ENCODE measurements at regions not wholly inside any gene's neighbourhood (a gene's known extent, or its start where the extent isn't known, plus 50 kb on each side); places are given as distances from the start of the nearest gene placed in this dataset.

- no peak for DNase-seq (ENCODE audit: low spot score)
- in situ Hi-C loops (cut with HindIII; ENCODE audit: low sequenced_read_pairs), result no loop called here
These were observed 418.2 kb downstream of the CDK5RAP2 start for GRCh38 chr9:120161776-120162175.

GRCh38 chr9:120158221-120158620 lies 421.7 kb downstream of the CDK5RAP2 start:
- in situ Hi-C loops (cut with HindIII; ENCODE audit: low sequenced_read_pairs), result no loop called here
- no peak for DNase-seq (ENCODE audit: low spot score)

GRCh38 chr9:120156376-120156775 lies 423.6 kb downstream of the CDK5RAP2 start:
- in situ Hi-C loops (cut with HindIII; ENCODE audit: low sequenced_read_pairs), result no loop called here
- DNase-seq (ENCODE audit: low spot score), result no peak

- peak; percentile 3 for DNase-seq (ENCODE audit: low spot score)
- in situ Hi-C loops (cut with HindIII; ENCODE audit: low sequenced_read_pairs), result no loop called here
These were observed 426.7 kb downstream of the CDK5RAP2 start for GRCh38 chr9:120153258-120153657.

GRCh38 chr9:120152295-120152694 lies 427.7 kb downstream of the CDK5RAP2 start:
- DNase-seq (ENCODE audit: low spot score), result peak; percentile 69

GRCh38 chr9:120151806-120152205 lies 428.2 kb downstream of the CDK5RAP2 start:
- DNase-seq (ENCODE audit: low spot score), result peak; percentile 38
- in situ Hi-C loops (cut with HindIII; ENCODE audit: low sequenced_read_pairs), result no loop called here

More at GRCh38 chr9:120152295-120152694, 427.7 kb downstream of the CDK5RAP2 start:
- in situ Hi-C loops (cut with HindIII; ENCODE audit: low sequenced_read_pairs), result no loop called here

- no peak for DNase-seq (ENCODE audit: low spot score)
- in situ Hi-C loops (cut with HindIII; ENCODE audit: low sequenced_read_pairs), result no loop called here
These were observed 428.8 kb downstream of the CDK5RAP2 start for GRCh38 chr9:120151149-120151548.

- in situ Hi-C loops (cut with HindIII; ENCODE audit: low sequenced_read_pairs), result no loop called here
- DNase-seq (ENCODE audit: low spot score), result no peak
These were observed 441.0 kb downstream of the CDK5RAP2 start for GRCh38 chr9:120138955-120139354.

GRCh38 chr9:120137186-120137840 lies 442.7 kb downstream of the CDK5RAP2 start:
- DNase-seq (ENCODE audit: low spot score), result no peak
- in situ Hi-C loops (cut with HindIII; ENCODE audit: low sequenced_read_pairs), result no loop called here

- DNase-seq (ENCODE audit: low spot score), result no peak
- in situ Hi-C loops (cut with HindIII; ENCODE audit: low sequenced_read_pairs), result no loop called here
These were observed 443.3 kb downstream of the CDK5RAP2 start for GRCh38 chr9:120136696-120137095.

- DNase-seq (ENCODE audit: low spot score), result no peak
- in situ Hi-C loops (cut with HindIII; ENCODE audit: low sequenced_read_pairs), result no loop called here
These were observed 462.9 kb downstream of the CDK5RAP2 start for GRCh38 chr9:120117081-120117480.

GRCh38 chr9:120110520-120110919 lies 469.4 kb downstream of the CDK5RAP2 start:
- in situ Hi-C loops (cut with HindIII; ENCODE audit: low sequenced_read_pairs), result no loop called here
- DNase-seq (ENCODE audit: low spot score), result peak; percentile 8

GRCh38 chr9:120109242-120109641 lies 470.7 kb downstream of the CDK5RAP2 start:
- in situ Hi-C loops (cut with HindIII; ENCODE audit: low sequenced_read_pairs), result no loop called here
- DNase-seq (ENCODE audit: low spot score), result no peak

- in situ Hi-C loops (cut with HindIII; ENCODE audit: low sequenced_read_pairs), result no loop called here
- no peak for DNase-seq (ENCODE audit: low spot score)
These were observed 472.8 kb downstream of the CDK5RAP2 start for GRCh38 chr9:120107138-120107537.

GRCh38 chr9:120104771-120105170 lies 475.2 kb downstream of the CDK5RAP2 start:
- in situ Hi-C loops (cut with HindIII; ENCODE audit: low sequenced_read_pairs), result no loop called here

GRCh38 chr9:120100595-120100994 lies 479.4 kb downstream of the CDK5RAP2 start:
- in situ Hi-C loops (cut with HindIII; ENCODE audit: low sequenced_read_pairs), result no loop called here
- no peak for DNase-seq (ENCODE audit: low spot score)

More at GRCh38 chr9:120104771-120105170, 475.2 kb downstream of the CDK5RAP2 start:
- DNase-seq (ENCODE audit: low spot score), result no peak

- no peak for DNase-seq (ENCODE audit: low spot score)
- in situ Hi-C loops (cut with HindIII; ENCODE audit: low sequenced_read_pairs), result no loop called here
These were observed 480.9 kb downstream of the CDK5RAP2 start for GRCh38 chr9:120099065-120099464.

GRCh38 chr9:120098584-120098983 lies 481.4 kb downstream of the CDK5RAP2 start:
- in situ Hi-C loops (cut with HindIII; ENCODE audit: low sequenced_read_pairs), result no loop called here

GRCh38 chr9:120091206-120091605 lies 488.8 kb downstream of the CDK5RAP2 start:
- no peak for DNase-seq (ENCODE audit: low spot score)
- in situ Hi-C loops (cut with HindIII; ENCODE audit: low sequenced_read_pairs), result no loop called here

More at GRCh38 chr9:120098584-120098983, 481.4 kb downstream of the CDK5RAP2 start:
- DNase-seq (ENCODE audit: low spot score), result no peak

- no peak for DNase-seq (ENCODE audit: low spot score)
- in situ Hi-C loops (cut with HindIII; ENCODE audit: low sequenced_read_pairs), result no loop called here
These were observed 499.1 kb downstream of the CDK5RAP2 start for GRCh38 chr9:120080849-120081248.

GRCh38 chr9:120078112-120078511 lies 501.9 kb downstream of the CDK5RAP2 start:
- no peak for DNase-seq (ENCODE audit: low spot score)

More at GRCh38 chr9:120078112-120078511, 501.9 kb downstream of the CDK5RAP2 start:
- in situ Hi-C loops (cut with HindIII; ENCODE audit: low sequenced_read_pairs), result no loop called here

Measured in G401 (cell line).